ENCODE measurements at regions not wholly inside any gene's neighbourhood (a gene's known extent, or its start where the extent isn't known, plus 50 kb on each side); places are given as distances from the start of the nearest gene placed in this dataset.

DNA sequence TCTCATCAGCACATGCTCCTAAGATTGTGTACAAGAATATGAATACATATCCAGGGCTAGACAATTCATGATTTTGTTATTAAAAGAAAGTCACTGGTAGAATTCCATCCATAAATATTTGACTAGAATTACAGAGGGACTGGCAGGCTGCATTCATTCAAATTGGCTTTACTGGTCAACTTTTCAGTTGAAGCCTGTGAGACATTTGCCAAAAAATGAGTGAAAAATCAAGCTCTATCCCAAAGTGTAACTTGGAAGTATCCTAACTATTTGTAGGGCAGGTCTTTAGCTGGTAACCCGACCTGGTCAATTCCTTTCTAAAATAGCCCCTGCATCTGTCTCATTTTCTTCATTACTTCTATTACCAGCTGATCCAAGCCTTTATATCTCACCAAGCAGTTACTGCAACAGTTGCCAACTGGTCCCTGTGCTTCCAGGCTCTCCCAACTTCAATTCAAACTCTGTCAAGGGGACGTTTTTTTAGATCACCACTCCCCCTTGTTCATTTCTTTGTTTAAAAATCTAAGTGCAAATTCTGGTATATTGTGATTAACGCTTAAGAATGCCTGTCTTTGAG is 173.1 kb upstream of the TBL1XR1 start:
- Histone ChIP-seq H3K27ac (no peak overlapping the region), H3K27me3 (replicated peaks in 1 of 7) (no peaks in the 10 kb centered on the region), H3K4me3 (no peak overlapping the region), H3K4me1 (peaks cover 0 to 5% (median 0%) of the 10 kb centered on the region in 6 donors), H3K36me3 (no peaks in the 10 kb centered on the region), H3K9me3 (no peaks in the 10 kb centered on the region)
- DNase-seq: no peak
- intact Hi-C loops (cut with DNase I; ENCODE audit: low total_unique reads): no loop called here
- TF ChIP-seq POLR2A (IDR thresholded peaks at IDR 0.05) (no peak), POLR2AphosphoS5 (IDR thresholded peaks at IDR 0.05) (no peak)
- TF ChIP-seq, protein P1, sequence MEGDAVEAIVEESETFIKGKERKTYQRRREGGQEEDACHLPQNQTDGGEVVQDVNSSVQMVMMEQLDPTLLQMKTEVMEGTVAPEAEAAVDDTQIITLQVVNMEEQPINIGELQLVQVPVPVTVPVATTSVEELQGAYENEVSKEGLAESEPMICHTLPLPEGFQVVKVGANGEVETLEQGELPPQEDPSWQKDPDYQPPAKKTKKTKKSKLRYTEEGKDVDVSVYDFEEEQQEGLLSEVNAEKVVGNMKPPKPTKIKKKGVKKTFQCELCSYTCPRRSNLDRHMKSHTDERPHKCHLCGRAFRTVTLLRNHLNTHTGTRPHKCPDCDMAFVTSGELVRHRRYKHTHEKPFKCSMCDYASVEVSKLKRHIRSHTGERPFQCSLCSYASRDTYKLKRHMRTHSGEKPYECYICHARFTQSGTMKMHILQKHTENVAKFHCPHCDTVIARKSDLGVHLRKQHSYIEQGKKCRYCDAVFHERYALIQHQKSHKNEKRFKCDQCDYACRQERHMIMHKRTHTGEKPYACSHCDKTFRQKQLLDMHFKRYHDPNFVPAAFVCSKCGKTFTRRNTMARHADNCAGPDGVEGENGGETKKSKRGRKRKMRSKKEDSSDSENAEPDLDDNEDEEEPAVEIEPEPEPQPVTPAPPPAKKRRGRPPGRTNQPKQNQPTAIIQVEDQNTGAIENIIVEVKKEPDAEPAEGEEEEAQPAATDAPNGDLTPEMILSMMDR (IDR thresholded peaks at IDR 0.05 in 8 of 11, conservative IDR thresholded peaks at IDR 0.05 in 3 of 11): no peak
- 78 to 84% (median 83%) methylated on average over 3 of the region's 3 CpGs for WGBS, 5 donors

GRCh38 chr3:177371146-177371545 is 173.9 kb upstream of the TBL1XR1 start:
- peaks cover 0 to 5% (median 0%) of the 10 kb centered on the region in 6 donors for H3K4me1 ChIP-seq
- DNase-seq: no peak
- intact Hi-C loops (cut with DNase I; ENCODE audit: low total_unique reads): no loop called here
- no peak overlapping the region for H3K27ac ChIP-seq
- no peak overlapping the region for H3K4me3 ChIP-seq
- H3K36me3 ChIP-seq: no peaks in the 10 kb centered on the region
- no peaks in the 10 kb centered on the region for H3K9me3 ChIP-seq
- TF ChIP-seq POLR2A (IDR thresholded peaks at IDR 0.05) (no peak), POLR2AphosphoS5 (IDR thresholded peaks at IDR 0.05) (no peak)
- TF ChIP-seq, protein P1 (IDR thresholded peaks at IDR 0.05 in 8 of 11, conservative IDR thresholded peaks at IDR 0.05 in 3 of 11): no peak
- H3K27me3 ChIP-seq (replicated peaks in 1 of 7): no peaks in the 10 kb centered on the region

DNA sequence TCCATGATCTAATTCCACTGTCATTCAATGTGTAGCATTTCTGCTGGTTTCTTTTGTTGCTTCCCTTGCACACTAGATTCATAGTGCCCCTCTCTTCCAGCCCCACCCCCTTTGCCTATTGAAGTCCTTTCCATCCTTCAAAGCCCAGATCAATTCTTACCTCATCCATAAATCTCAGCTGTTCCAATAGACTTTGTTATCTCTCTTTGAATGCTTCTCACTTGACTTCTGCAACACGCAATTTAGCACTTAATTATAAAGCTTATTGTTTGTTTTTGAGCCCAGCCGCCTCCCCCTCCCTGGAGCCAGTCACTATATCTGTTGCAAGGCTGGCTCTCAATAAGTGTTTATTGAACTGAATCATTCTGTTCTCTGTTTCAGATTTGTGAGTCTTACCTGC is 174.6 kb upstream of the TBL1XR1 start:
- WGBS, 5 donors: 94 to 96% (median 94%) methylated on average over 2 of the region's 2 CpGs
- DNase-seq: no peak
- H3K4me1 ChIP-seq: peaks cover 0 to 5% (median 0%) of the 10 kb centered on the region in 6 donors
- H3K4me3 ChIP-seq: no peak overlapping the region
- intact Hi-C loops (cut with DNase I; ENCODE audit: low total_unique reads): no loop called here
- H3K27me3 ChIP-seq (replicated peaks in 1 of 7): no peaks in the 10 kb centered on the region
- H3K36me3 ChIP-seq: no peaks in the 10 kb centered on the region
- H3K27ac ChIP-seq: no peak overlapping the region
- TF ChIP-seq POLR2AphosphoS5 (IDR thresholded peaks at IDR 0.05) (no peak), POLR2A (IDR thresholded peaks at IDR 0.05) (no peak)
- TF ChIP-seq, protein P1 (IDR thresholded peaks at IDR 0.05 in 8 of 11, conservative IDR thresholded peaks at IDR 0.05 in 3 of 11): no peak
- H3K9me3 ChIP-seq: no peaks in the 10 kb centered on the region

GRCh38 chr3:177374323-177374722 is 177.0 kb upstream of the TBL1XR1 start:
- Histone ChIP-seq H3K4me1 (peaks cover 0 to 21% (median 10%) of the 10 kb centered on the region in 6 donors), H3K9me3 (no peaks in the 10 kb centered on the region), H3K36me3 (no peaks in the 10 kb centered on the region), H3K4me3 (no peak overlapping the region), H3K27me3 (replicated peaks in 1 of 7) (no peaks in the 10 kb centered on the region), H3K27ac (no peak overlapping the region)
- intact Hi-C loops (cut with DNase I; ENCODE audit: low total_unique reads): no loop called here
- DNase-seq: no peak
- WGBS, 5 donors: 52 to 82% (median 80%) methylated on average over 3 of the region's 3 CpGs
- TF ChIP-seq, protein P1 (IDR thresholded peaks at IDR 0.05 in 8 of 11, conservative IDR thresholded peaks at IDR 0.05 in 3 of 11): no peak
- no peak for TF ChIP-seq POLR2AphosphoS5 (IDR thresholded peaks at IDR 0.05)
- TF ChIP-seq POLR2A (IDR thresholded peaks at IDR 0.05): no peak

All from spleen (tissue), 11 donors.